ENCODE measurements at regions not wholly inside any gene's neighbourhood (a gene's known extent, or its start where the extent isn't known, plus 50 kb on each side); places are given as distances from the start of the nearest gene placed in this dataset.

DNA sequence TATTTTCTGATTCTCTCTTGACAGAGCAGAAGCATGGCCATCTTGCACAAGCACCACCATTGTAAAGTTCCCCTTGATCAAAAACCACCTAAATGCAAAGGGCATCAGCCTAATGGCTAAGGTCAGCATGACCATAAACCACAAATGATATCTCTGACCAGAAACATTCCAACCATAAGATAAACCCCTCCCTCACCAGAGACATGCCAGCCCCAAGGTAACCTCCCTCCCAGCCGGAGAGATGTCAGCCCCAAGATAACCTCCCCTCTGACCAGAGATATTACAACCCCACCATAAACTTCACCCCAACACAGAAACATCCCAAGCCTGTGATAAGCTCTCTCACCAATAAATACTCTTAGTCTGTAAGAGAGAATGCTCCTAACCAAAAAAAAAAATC, 72.1 kb upstream of the CDK1 start:
- no peak for DNase-seq (ENCODE audit: insufficient read length, low spot score)
- TF ChIP-seq SPI1 (IDR thresholded peaks at IDR 0.05; ENCODE audit: low read depth, low read length): no peak
- no peak for TF ChIP-seq TAF1 (IDR thresholded peaks at IDR 0.05; ENCODE audit: low read depth, low read length)
- no peak for TF ChIP-seq POU2F2 (IDR thresholded peaks at IDR 0.05; ENCODE audit: low read depth, low read length)
- no peak for TF ChIP-seq POLR2AphosphoS5 (IDR thresholded peaks at IDR 0.05; ENCODE audit: low read depth, low read length)
- TF ChIP-seq PAX5 (IDR thresholded peaks at IDR 0.05; ENCODE audit: insufficient read depth, low read length, severe bottlenecking): no peak
- TF ChIP-seq POLR2A (IDR thresholded peaks at IDR 0.05; ENCODE audit: low read depth, low read length): no peak
- FAIRE-seq: no peak

DNA sequence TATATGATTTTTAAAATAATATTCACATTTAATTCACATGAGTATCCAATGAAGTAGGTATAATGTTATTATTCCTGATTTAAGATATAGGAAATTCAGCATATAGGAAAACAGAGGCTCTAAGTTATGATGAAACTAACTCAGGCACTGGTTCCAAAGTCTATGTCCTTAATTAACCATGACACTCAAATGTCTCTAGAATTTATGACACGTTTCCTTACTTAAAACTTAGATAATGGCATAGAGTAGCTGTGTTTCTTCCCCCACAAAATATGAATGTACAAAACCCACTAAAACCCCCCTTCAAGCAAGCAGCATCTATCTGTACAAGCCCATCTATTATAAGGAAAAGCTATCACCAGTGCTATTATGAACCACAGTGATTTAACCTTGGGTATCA, 72.9 kb upstream of the CDK1 start:
- DNase-seq (ENCODE audit: insufficient read length, low spot score): no peak
- TF ChIP-seq POU2F2 (IDR thresholded peaks at IDR 0.05; ENCODE audit: low read depth, low read length) (no peak), PAX5 (IDR thresholded peaks at IDR 0.05; ENCODE audit: insufficient read depth, low read length, severe bottlenecking) (no peak), TAF1 (IDR thresholded peaks at IDR 0.05; ENCODE audit: low read depth, low read length) (no peak), SPI1 (IDR thresholded peaks at IDR 0.05; ENCODE audit: low read depth, low read length) (no peak), POLR2AphosphoS5 (IDR thresholded peaks at IDR 0.05; ENCODE audit: low read depth, low read length) (no peak), POLR2A (IDR thresholded peaks at IDR 0.05; ENCODE audit: low read depth, low read length) (no peak)
- FAIRE-seq: no peak

DNA sequence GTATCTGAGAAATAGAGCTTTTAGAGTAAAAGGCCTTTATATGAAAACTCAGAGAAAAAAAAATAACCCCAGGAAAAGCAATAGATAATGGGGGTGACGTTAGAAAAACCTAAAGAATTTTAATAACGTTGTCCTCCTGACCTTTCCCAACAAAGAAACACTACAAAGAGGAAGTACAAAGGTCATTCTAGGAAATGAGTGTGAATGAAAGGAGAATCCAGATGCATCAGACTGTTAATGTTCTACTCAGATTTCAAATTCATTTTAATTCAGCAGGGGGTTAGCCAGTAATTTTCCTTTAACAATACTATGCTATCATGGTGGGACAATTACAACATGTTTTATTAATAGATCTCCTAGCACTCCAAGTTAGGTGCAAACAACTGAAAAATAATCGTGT, 73.8 kb upstream of the CDK1 start:
- DNase-seq (ENCODE audit: insufficient read length, low spot score) (no peak), FAIRE-seq (no peak)
- TF ChIP-seq TAF1 (IDR thresholded peaks at IDR 0.05; ENCODE audit: low read depth, low read length) (no peak), POLR2A (IDR thresholded peaks at IDR 0.05; ENCODE audit: low read depth, low read length) (no peak), POU2F2 (IDR thresholded peaks at IDR 0.05; ENCODE audit: low read depth, low read length) (no peak), SPI1 (IDR thresholded peaks at IDR 0.05; ENCODE audit: low read depth, low read length) (no peak), PAX5 (IDR thresholded peaks at IDR 0.05; ENCODE audit: insufficient read depth, low read length, severe bottlenecking) (no peak), POLR2AphosphoS5 (IDR thresholded peaks at IDR 0.05; ENCODE audit: low read depth, low read length) (no peak)

DNA sequence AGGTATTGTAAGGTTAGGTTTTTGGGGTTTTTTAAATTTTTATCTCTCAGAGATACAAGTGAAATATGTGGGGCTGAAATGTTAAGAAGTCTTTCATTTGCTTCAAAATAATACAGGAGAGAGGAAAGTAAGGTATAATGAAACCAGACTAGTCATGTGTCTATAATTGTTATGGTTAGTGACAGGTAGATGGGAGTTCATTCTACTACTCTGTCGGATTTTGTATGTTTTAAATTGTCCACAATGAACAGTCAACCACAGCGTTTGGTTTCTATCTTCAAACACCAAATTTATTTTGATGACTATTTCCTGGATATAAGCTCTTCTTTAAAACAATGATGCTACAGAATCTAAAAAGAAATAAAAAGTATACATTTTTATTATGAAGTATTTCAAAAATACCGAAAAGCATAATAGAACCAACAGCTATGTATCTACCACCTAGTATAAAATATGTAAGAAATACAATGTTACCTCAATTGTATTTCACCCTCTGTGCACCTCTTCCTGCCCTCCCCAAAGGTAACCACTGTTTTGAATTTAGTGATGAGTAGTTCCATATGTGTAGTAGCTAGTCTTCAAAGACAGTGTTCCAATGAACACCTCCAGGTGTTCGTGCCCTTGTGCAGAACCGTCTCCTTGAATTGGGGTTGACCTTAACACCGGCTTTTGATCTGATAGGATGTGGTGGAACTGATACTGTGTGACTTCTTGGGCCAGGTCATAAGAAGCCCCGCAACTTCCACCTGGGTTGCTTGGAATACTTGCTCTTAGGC, 74.8 kb upstream of the CDK1 start:
- DNase-seq (ENCODE audit: insufficient read length, low spot score): no peak
- no peak for FAIRE-seq
- no peak for TF ChIP-seq SPI1 (IDR thresholded peaks at IDR 0.05; ENCODE audit: low read depth, low read length)
- no peak for TF ChIP-seq TAF1 (IDR thresholded peaks at IDR 0.05; ENCODE audit: low read depth, low read length)
- no peak for TF ChIP-seq PAX5 (IDR thresholded peaks at IDR 0.05; ENCODE audit: insufficient read depth, low read length, severe bottlenecking)
- TF ChIP-seq POLR2AphosphoS5 (IDR thresholded peaks at IDR 0.05; ENCODE audit: low read depth, low read length): no peak
- TF ChIP-seq POU2F2 (IDR thresholded peaks at IDR 0.05; ENCODE audit: low read depth, low read length): no peak
- TF ChIP-seq POLR2A (IDR thresholded peaks at IDR 0.05; ENCODE audit: low read depth, low read length): no peak

DNA sequence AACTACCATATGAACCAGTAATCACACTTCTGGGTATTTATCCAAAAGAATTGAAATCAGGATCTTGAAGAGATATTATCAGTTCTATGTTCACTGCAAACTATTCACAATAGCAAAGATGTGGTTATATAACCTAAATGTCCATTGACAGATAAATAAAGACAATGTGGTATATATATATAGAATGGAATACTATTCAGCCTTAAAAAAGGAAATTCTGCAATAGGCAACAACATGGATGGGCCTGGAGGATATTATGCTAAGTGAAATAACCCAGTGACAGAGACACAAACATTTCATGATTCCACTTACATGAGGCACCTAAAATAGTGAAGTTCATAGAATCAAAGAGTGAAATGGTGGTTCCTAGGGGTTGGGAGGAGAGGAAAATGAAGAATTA, 90.6 kb upstream of the CDK1 start:
- FAIRE-seq: no peak
- DNase-seq (ENCODE audit: insufficient read length, low spot score): no peak
- TF ChIP-seq POU2F2 (IDR thresholded peaks at IDR 0.05; ENCODE audit: low read depth, low read length) (no peak), PAX5 (IDR thresholded peaks at IDR 0.05; ENCODE audit: insufficient read depth, low read length, severe bottlenecking) (no peak), TAF1 (IDR thresholded peaks at IDR 0.05; ENCODE audit: low read depth, low read length) (no peak), POLR2A (IDR thresholded peaks at IDR 0.05; ENCODE audit: low read depth, low read length) (no peak), POLR2AphosphoS5 (IDR thresholded peaks at IDR 0.05; ENCODE audit: low read depth, low read length) (no peak), SPI1 (IDR thresholded peaks at IDR 0.05; ENCODE audit: low read depth, low read length) (no peak)

DNA sequence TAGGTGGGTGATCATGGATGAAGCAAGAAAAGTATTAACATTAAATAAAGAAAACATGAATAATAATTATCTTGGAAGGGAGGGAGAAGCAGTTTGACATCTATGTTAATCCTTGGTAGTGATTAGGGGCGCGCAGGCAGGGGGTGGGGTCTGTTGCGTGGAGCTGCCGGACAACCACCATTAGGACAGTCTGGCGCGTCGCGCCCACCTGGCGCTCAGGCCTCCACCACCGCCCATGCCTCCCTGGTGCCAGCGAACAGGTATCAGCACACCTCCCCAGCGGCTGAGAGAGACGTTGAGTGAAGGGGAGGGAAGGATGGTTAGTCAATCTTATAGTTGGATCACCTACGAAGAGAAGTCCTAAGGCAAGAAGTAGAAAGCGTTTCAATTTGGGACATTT, 94.2 kb upstream of the CDK1 start:
- FAIRE-seq: no peak
- TF ChIP-seq POU2F2 (IDR thresholded peaks at IDR 0.05; ENCODE audit: low read depth, low read length) (no peak), TAF1 (IDR thresholded peaks at IDR 0.05; ENCODE audit: low read depth, low read length) (no peak), PAX5 (IDR thresholded peaks at IDR 0.05; ENCODE audit: insufficient read depth, low read length, severe bottlenecking) (no peak), SPI1 (IDR thresholded peaks at IDR 0.05; ENCODE audit: low read depth, low read length) (no peak), POLR2AphosphoS5 (IDR thresholded peaks at IDR 0.05; ENCODE audit: low read depth, low read length) (no peak), POLR2A (IDR thresholded peaks at IDR 0.05; ENCODE audit: low read depth, low read length) (no peak)
- no peak for DNase-seq (ENCODE audit: insufficient read length, low spot score)

DNA sequence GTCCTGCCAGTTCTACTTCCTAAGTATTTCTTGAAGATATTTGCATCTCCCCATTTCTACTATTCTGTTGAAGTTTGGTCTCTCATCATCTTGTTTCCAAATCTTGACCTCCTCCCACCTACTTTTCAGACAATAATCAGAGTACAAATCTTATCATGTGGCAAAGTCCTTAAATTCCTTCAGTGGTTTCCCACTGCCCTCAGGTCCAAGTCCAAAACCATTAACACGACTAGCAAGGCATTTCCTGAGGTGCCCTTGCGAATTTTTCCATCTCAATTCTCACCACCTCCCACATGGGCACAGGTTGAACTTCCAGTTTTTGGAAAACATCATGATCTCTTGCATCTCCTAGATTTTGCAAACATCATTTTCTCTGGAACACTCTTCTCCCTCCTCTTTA, 97.2 kb upstream of the CDK1 start:
- no peak for TF ChIP-seq POLR2AphosphoS5 (IDR thresholded peaks at IDR 0.05; ENCODE audit: low read depth, low read length)
- no peak for TF ChIP-seq POLR2A (IDR thresholded peaks at IDR 0.05; ENCODE audit: low read depth, low read length)
- TF ChIP-seq PAX5 (IDR thresholded peaks at IDR 0.05; ENCODE audit: insufficient read depth, low read length, severe bottlenecking): no peak
- TF ChIP-seq TAF1 (IDR thresholded peaks at IDR 0.05; ENCODE audit: low read depth, low read length): no peak
- TF ChIP-seq POU2F2 (IDR thresholded peaks at IDR 0.05; ENCODE audit: low read depth, low read length): no peak
- TF ChIP-seq SPI1 (IDR thresholded peaks at IDR 0.05; ENCODE audit: low read depth, low read length): no peak
- no peak for FAIRE-seq

DNA sequence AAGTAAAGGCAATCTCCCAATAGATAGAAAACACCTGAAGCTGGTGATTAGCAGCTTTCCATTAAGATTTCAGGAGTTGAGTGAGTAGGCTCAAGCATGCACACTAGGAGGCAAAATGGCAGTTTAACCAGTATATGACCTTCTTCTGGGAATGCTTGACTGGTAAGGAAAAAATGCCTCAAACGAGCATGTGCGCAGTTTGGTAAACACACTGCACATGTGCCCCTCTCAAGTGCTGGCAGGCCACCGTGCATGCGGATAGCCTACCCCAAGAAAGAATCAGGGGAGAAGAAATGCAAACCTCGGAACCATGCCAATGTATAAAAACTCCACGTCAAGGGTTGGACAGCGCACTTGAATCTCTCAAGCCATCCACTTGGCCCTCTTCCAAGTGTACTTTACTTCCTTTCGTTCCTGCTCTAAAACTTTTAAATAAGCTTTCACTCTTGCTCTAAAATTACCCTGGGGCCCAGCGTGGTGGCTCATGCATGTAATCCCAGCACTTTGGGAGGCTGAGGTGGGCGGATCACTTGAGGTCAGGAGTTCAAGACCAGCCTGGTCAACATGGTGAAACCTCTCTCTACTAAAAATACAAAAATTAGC, 98.8 kb upstream of the CDK1 start:
- FAIRE-seq (no peak), DNase-seq (ENCODE audit: insufficient read length, low spot score) (no peak)
- TF ChIP-seq POLR2A (IDR thresholded peaks at IDR 0.05; ENCODE audit: low read depth, low read length) (no peak), PAX5 (IDR thresholded peaks at IDR 0.05; ENCODE audit: insufficient read depth, low read length, severe bottlenecking) (no peak), TAF1 (IDR thresholded peaks at IDR 0.05; ENCODE audit: low read depth, low read length) (no peak), SPI1 (IDR thresholded peaks at IDR 0.05; ENCODE audit: low read depth, low read length) (no peak), POLR2AphosphoS5 (IDR thresholded peaks at IDR 0.05; ENCODE audit: low read depth, low read length) (no peak), POU2F2 (IDR thresholded peaks at IDR 0.05; ENCODE audit: low read depth, low read length) (no peak)

More for the DNA sequence above, 97.2 kb upstream of the CDK1 start:
- DNase-seq (ENCODE audit: insufficient read length, low spot score): no peak

DNA sequence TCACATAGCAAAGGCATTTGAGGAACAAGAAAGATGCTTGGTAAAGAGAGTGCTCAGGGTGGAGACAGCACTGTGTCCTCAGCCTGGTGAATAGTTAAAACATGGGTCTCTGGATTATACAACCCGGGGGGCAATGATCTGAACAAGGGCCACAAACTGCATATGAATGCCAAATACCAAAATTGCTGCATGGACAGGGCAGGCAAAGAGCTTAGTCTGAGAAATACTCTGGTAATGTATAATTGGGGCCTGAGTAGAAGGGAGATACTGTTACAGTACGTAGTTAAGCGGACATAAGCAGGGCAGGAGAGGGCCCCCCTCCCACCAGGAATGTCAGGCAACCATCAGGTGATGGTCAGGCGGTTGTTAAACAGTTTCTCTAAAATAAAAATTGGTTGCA, 99.3 kb upstream of the CDK1 start:
- TF ChIP-seq SPI1 (IDR thresholded peaks at IDR 0.05; ENCODE audit: low read depth, low read length): no peak
- TF ChIP-seq POLR2A (IDR thresholded peaks at IDR 0.05; ENCODE audit: low read depth, low read length): no peak
- TF ChIP-seq TAF1 (IDR thresholded peaks at IDR 0.05; ENCODE audit: low read depth, low read length): no peak
- no peak for TF ChIP-seq POU2F2 (IDR thresholded peaks at IDR 0.05; ENCODE audit: low read depth, low read length)
- no peak for TF ChIP-seq POLR2AphosphoS5 (IDR thresholded peaks at IDR 0.05; ENCODE audit: low read depth, low read length)
- no peak for TF ChIP-seq PAX5 (IDR thresholded peaks at IDR 0.05; ENCODE audit: insufficient read depth, low read length, severe bottlenecking)
- DNase-seq (ENCODE audit: insufficient read length, low spot score): no peak
- no peak for FAIRE-seq

All from GM12891 (cell line).